GM18508 (cell line): ENCODE measurements at regions not wholly inside any gene's neighbourhood (a gene's known extent, or its start where the extent isn't known, plus 50 kb on each side); places are given as distances from the start of the nearest gene placed in this dataset.
A peak's percentile ranks its signal among the peaks of the same experiment; 100 is the strongest.
"Not testable (repeated sequence)": the region's sequence is repeated elsewhere in the genome, so short reads cannot be mapped to it uniquely, and the experiment has no call there.

Source experiments
- ATAC-seq: cut with Tn5 transposase; IDR thresholded peaks from one replicate; pipeline ENCODE4 v1.9.1; 2021; ENCODE audit warnings: moderate number of reproducible peaks; ENCODE audit not compliant: insufficient read depth, unreplicated experiment

- ATAC-seq, result no peak
Measured at GRCh38 chr5:39650008-39650762, 225.4 kb upstream of the DAB2 start.

GRCh38 chr5:39648848-39649227 is 224.1 kb upstream of the DAB2 start:
- no peak for ATAC-seq

GRCh38 chr5:39648085-39648847 is 223.5 kb upstream of the DAB2 start:
- no peak for ATAC-seq

GRCh38 chr5:39640552-39640951 is 215.8 kb upstream of the DAB2 start:
- peak; percentile 98 for ATAC-seq

GRCh38 chr5:39639618-39640089 is 214.9 kb upstream of the DAB2 start:
- ATAC-seq, result no peak

GRCh38 chr5:39638813-39639212 is 214.0 kb upstream of the DAB2 start:
- no peak for ATAC-seq

- no peak for ATAC-seq
Measured at GRCh38 chr5:39633057-39633456, 208.3 kb upstream of the DAB2 start.

- no peak for ATAC-seq
Measured at GRCh38 chr5:39631958-39632357, 207.2 kb upstream of the DAB2 start.

- no peak for ATAC-seq
Measured at GRCh38 chr5:39629946-39630345, 205.2 kb upstream of the DAB2 start.

- no peak for ATAC-seq
Measured at GRCh38 chr5:39628348-39628747, 203.6 kb upstream of the DAB2 start.

- ATAC-seq, result no peak
Measured at GRCh38 chr5:39624890-39625289, 200.1 kb upstream of the DAB2 start.

- peak; percentile 59 for ATAC-seq
Measured at GRCh38 chr5:39624268-39624886, 199.6 kb upstream of the DAB2 start.

- ATAC-seq, result no peak
Measured at GRCh38 chr5:39623291-39623865, 198.6 kb upstream of the DAB2 start.

GRCh38 chr5:39622281-39622680 is 197.5 kb upstream of the DAB2 start:
- ATAC-seq, result no peak

GRCh38 chr5:39619168-39619818 is 194.5 kb upstream of the DAB2 start:
- ATAC-seq, result no peak

- no peak for ATAC-seq
Measured at GRCh38 chr5:39618391-39618790, 193.6 kb upstream of the DAB2 start.

GRCh38 chr5:39616131-39616530 is 191.4 kb upstream of the DAB2 start:
- ATAC-seq, result no peak

GRCh38 chr5:39611076-39611475 is 186.3 kb upstream of the DAB2 start:
- ATAC-seq, result not testable (repeated sequence)

GRCh38 chr5:39608024-39608423 is 183.2 kb upstream of the DAB2 start:
- no peak for ATAC-seq

GRCh38 chr5:39606591-39606990 is 181.8 kb upstream of the DAB2 start:
- ATAC-seq, result no peak
